K562 (cell line): ENCODE measurements at regions not wholly inside any gene's neighbourhood (a gene's known extent, or its start where the extent isn't known, plus 50 kb on each side); places are given as distances from the start of the nearest gene placed in this dataset.

Source experiments
- ILK ChIP-seq: fragments of 450-650 bp; IDR thresholded peaks from 2 replicates; pipeline ENCODE4 v1.6.1; 2016; ENCODE audit warnings: missing genetic modification characterization, low read depth, mild to moderate bottlenecking, missing compliant biosample characterization, moderate library complexity, borderline replicate concordance
- MGA ChIP-seq: fragments of 450-650 bp; IDR thresholded peaks from 2 replicates; pipeline ENCODE4 v1.6.1; 2016; ENCODE audit warnings: mild to moderate bottlenecking, moderate library complexity
- PATZ1 ChIP-seq: fragments of 250-450 bp; sonication (Bioruptor Pico); IDR thresholded peaks from 2 replicates; pipeline ENCODE4 v1.5.0; 2020; ENCODE audit warnings: mild to moderate bottlenecking, borderline replicate concordance
- POLR3A ChIP-seq: IDR thresholded peaks from 2 replicates; pipeline ENCODE4 v1.6.1; 2011; ENCODE audit warnings: borderline replicate concordance, mild to moderate bottlenecking, moderate library complexity; ENCODE audit not compliant: insufficient read length, insufficient read depth; ENCODE audit errors: extremely low read depth
- RBM14 ChIP-seq: fragments of 200-400 bp; formaldehyde crosslinking; IDR thresholded peaks from 2 replicates; pipeline ENCODE4 v1.6.1; 2018; ENCODE audit warnings: low read depth, mild to moderate bottlenecking, low read length, moderate library complexity, borderline replicate concordance; ENCODE audit not compliant: insufficient read depth
- TFAP4 ChIP-seq: sonication (generic); formaldehyde crosslinking; IDR thresholded peaks from 2 replicates; pipeline ENCODE4 v1.8.0; 2022; ENCODE audit warnings: missing genetic modification reagents, mild to moderate bottlenecking, moderate library complexity, borderline replicate concordance
- ZC3H11A ChIP-seq: IDR thresholded peaks from 2 replicates; pipeline ENCODE4 v1.6.1; 2012; ENCODE audit warnings: low read depth, low read length, improper control_type of control experiment
- ZKSCAN8 ChIP-seq: fragments of 200-800 bp; sonication (Bioruptor generic); IDR thresholded peaks from 2 replicates; pipeline ENCODE4 v1.6.1; 2016; ENCODE audit warnings: missing genetic modification characterization, missing compliant biosample characterization
- ZNF311 ChIP-seq: fragments of 250-450 bp; sonication (Bioruptor Pico); IDR thresholded peaks from 2 replicates; pipeline ENCODE4 v1.4.0; 2020; ENCODE audit warnings: mild to moderate bottlenecking, moderate library complexity
- ZNF449 ChIP-seq: fragments of 250-450 bp; sonication (Bioruptor Pico); IDR thresholded peaks from 2 replicates; pipeline ENCODE4 v1.8.0; 2022; ENCODE audit warnings: moderate library complexity, mild to moderate bottlenecking, inconsistent platforms
- ZSCAN32 ChIP-seq: fragments of 450-650 bp; formaldehyde crosslinking; IDR thresholded peaks from 2 replicates; pipeline ENCODE4 v1.4.0; 2020; ENCODE audit warnings: mild to moderate bottlenecking, moderate library complexity

GRCh38 chr5:20972419-20972925, 984.5 kb upstream of the CDH18 start (continued):
- peak; percentile 46; the same call in 1 of the 2 replicates for TF ChIP-seq MGA
- no peak for TF ChIP-seq ZC3H11A
- TF ChIP-seq ILK (tag): no peak
- peak; percentile 86; the same call in 1 of the 2 replicates for TF ChIP-seq TFAP4 (CRISPR knock-in tag)
- no peak for TF ChIP-seq ZKSCAN8 (CRISPR knock-in tag)
- TF ChIP-seq ZNF311 (CRISPR knock-in tag): peak; percentile 41; the same call in 1 of the 2 replicates
- TF ChIP-seq ZSCAN32: peak; percentile 74
- no peak for TF ChIP-seq PATZ1 (CRISPR knock-in tag)
- no peak for TF ChIP-seq RBM14
- TF ChIP-seq POLR3A: no peak
- TF ChIP-seq ZNF449 (CRISPR knock-in tag): no peak
